ENCODE measurements at regions not wholly inside any gene's neighbourhood (a gene's known extent, or its start where the extent isn't known, plus 50 kb on each side); places are given as distances from the start of the nearest gene placed in this dataset.

DNA sequence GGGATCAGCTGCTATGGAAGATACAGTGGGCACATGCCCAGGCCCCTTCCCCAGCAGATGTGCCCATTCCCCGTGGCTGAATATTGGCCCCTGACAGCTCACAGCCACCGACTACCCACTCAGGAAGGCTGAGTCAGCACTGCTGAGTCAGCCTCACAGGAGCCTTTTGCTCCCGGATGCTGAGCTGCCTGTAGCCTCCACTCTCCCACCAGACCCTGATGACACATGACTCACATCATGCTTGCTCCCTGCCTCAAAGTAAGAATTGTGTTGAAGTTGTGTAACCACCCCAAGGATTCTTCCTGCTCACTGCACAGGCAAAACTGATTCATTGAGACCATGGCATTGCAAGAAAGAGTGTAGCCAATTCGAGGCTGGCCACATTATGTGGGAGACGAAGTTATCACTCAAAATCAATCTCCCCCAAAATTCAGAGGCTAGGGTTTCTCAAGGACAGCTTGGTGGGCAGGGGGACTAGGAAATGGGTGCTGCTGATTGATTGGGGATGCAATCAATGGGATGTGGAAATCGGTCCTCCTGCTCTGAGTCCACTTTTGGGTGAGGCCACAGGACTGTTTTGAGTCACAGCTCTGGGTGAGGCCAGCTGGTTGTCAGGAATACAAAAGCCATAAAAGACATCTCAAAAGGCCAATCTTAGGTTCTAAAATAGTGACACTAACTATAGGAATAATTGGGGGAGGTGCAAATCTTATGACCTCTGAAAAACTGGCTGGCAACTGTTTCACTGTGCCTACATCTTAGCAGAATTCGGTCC lies 556.6 kb upstream of the CDH4 start:
- ATAC-seq (ENCODE audit: low FRiP score): no peak
- no peak for DNase-seq (ENCODE audit: low spot score)
- TF ChIP-seq, protein P1, sequence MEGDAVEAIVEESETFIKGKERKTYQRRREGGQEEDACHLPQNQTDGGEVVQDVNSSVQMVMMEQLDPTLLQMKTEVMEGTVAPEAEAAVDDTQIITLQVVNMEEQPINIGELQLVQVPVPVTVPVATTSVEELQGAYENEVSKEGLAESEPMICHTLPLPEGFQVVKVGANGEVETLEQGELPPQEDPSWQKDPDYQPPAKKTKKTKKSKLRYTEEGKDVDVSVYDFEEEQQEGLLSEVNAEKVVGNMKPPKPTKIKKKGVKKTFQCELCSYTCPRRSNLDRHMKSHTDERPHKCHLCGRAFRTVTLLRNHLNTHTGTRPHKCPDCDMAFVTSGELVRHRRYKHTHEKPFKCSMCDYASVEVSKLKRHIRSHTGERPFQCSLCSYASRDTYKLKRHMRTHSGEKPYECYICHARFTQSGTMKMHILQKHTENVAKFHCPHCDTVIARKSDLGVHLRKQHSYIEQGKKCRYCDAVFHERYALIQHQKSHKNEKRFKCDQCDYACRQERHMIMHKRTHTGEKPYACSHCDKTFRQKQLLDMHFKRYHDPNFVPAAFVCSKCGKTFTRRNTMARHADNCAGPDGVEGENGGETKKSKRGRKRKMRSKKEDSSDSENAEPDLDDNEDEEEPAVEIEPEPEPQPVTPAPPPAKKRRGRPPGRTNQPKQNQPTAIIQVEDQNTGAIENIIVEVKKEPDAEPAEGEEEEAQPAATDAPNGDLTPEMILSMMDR (IDR thresholded peaks at IDR 0.05): no peak

DNA sequence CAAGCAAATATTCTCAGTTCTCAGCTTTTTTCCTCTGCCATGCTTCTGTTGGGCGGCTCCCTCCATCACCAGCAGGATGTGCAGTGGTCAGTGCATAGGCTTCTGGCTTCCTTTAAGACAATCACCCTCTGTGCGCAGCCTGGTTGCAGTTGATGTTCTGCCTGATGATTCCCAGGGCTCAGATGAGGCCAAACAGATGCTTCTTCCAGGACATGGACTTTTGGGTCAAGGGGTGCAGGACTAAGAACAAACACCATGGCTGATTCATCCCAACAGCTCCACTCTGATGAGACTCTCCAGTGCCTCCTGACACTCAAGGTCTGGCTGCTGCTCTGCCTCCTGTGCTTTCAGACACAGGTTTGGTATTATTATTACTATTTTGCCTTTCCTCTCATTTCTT lies 554.8 kb upstream of the CDH4 start:
- ATAC-seq (ENCODE audit: low FRiP score): no peak
- TF ChIP-seq, protein P1 (IDR thresholded peaks at IDR 0.05): no peak
- DNase-seq (ENCODE audit: low spot score): no peak

DNA sequence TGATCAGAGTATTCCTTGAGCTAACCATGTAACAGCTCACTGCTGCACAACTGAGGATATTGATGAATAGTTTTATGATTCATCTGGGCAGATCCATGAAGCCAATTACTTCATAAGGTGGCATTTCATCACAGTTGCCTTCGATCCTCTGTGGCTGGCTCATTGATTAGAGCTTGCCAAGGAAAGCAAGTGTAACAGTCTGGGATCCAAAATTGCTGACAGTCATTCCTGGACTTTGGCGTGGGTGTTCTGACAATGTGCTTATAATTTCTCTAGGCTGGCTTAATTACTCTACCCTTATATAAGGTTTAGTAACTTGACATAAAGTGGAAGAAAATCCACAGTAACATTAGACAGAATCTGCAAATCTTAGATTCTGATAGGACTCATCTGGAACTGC lies 551.3 kb upstream of the CDH4 start:
- no peak for DNase-seq (ENCODE audit: low spot score)
- TF ChIP-seq, protein P1 (IDR thresholded peaks at IDR 0.05): no peak
- no peak for ATAC-seq (ENCODE audit: low FRiP score)

DNA sequence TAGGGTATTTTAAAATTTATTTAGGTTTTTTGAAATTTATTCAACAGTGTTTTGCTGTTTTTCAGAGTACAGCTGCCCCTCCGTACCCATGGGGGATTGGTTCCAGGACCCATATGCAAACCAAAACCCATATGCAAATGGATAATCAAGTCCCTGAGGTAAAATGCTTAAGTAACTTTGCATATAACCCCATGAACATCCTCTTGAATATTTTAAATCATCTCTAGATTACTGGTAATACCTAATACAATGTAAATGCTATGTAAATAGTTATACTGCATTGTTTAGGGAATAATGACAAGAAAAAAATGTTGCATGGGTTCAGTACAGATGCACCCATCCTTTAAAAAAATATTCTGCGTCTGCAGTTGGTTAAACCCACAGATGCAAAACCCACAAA lies 547.9 kb upstream of the CDH4 start:
- DNase-seq (ENCODE audit: low spot score) (no peak), ATAC-seq (ENCODE audit: low FRiP score) (no peak)
- TF ChIP-seq, protein P1 (IDR thresholded peaks at IDR 0.05): no peak

DNA sequence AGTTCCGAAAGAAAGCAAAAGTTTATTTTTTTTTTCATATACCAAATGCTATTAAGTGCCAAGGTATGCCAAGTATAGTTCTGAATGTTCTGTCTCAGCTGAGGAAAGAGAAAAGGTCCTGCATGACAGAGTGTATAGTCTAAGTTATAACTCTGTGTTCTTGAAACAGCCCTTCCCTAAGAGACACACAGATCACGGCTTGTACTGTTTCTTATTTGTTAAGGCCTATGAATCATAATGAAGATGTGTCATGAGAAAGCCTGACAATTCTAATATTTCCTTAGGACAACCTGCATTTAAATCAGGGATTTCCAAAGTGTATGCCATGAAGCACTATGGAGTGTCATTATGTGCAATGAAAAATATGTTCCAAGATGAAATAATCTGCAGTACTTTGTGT lies 538.7 kb upstream of the CDH4 start:
- TF ChIP-seq, protein P1 (IDR thresholded peaks at IDR 0.05): no peak
- ATAC-seq (ENCODE audit: low FRiP score): no peak
- no peak for DNase-seq (ENCODE audit: low spot score)

DNA sequence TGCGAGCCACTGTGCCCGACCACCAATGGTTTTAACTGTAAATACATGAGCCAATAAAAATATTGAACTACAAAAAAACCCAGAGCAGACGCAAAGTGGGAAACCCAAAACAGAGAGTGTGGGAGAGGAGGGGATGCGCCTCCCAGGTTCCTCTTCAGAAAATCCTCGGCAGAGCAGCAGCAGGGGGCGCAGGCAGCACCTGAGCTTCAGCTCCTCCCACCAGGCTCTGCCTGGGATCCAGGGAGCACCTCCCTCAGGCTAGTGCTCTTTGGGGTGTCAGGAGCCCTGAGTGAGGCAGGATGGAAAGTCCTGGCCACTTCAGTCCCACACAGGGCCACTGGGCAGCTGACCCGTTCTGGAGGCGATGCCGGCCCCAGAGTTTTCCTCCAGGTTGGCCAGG lies 536.9 kb upstream of the CDH4 start:
- TF ChIP-seq, protein P1 (IDR thresholded peaks at IDR 0.05): no peak
- no peak for ATAC-seq (ENCODE audit: low FRiP score)
- no peak for DNase-seq (ENCODE audit: low spot score)

DNA sequence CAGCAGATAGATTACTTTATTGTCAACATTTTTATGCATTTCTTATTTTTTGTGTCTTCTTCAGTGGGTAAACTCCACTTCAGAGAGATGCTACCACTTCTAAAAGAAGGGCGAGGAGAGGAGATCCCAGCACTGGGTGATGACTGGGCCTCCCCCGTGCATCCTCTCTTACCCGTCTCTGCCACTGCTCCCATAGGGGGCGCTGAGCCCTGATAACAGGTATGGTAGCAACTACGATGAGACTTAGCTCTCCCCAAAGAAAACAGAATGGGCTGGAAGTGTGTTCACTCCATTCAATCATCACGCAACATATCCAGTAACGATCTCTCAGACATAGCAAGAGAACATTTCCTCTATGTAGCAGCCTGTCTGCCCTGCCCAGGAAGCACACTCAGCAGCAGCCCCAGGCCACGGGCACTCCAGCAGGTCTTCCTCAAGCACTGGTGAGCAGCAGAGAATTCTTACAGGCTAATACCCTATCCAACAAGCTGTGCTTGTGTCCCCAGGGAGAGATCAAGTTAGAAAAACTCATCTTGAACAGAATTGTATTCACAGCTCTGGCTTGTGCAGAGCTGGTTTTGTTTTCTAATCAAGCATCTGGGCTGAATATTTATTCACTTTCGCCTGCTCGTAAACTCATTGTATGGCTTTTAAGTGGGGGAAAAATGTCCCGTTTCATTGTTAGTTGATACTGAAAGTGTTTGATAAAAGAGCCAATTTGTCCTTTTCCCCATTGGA lies 533.1 kb upstream of the CDH4 start:
- ATAC-seq (ENCODE audit: low FRiP score) (no peak), DNase-seq (ENCODE audit: low spot score) (no peak)
- TF ChIP-seq, protein P1 (IDR thresholded peaks at IDR 0.05): no peak
